Testis (tissue), 2 donors: ENCODE measurements at regions not wholly inside any gene's neighbourhood (a gene's known extent, or its start where the extent isn't known, plus 50 kb on each side); places are given as distances from the start of the nearest gene placed in this dataset.

Experiments used
- POLR2A ChIP-seq: fragments of 450-650 bp; IDR thresholded peaks from one replicate; pipeline ENCODE4 v1.6.1; 2017; ENCODE audit warnings: antibody characterized with exemption, mild to moderate bottlenecking, moderate library complexity
- TF ChIP-seq, protein P1 (sequence below), 3 experiments: fragments of 450-650 bp in 2 of 3; fragments of 200-600 bp in 1 of 3; sonication (generic) in 1 of 3; IDR thresholded peaks; one replicate each; pipeline ENCODE4 v1.5.1; 2016 to 2019; ENCODE audit warnings: antibody characterized with exemption in 3 of 3, mild to moderate bottlenecking in 2 of 3, moderate library complexity in 1 of 3

- TF ChIP-seq, protein P1, sequence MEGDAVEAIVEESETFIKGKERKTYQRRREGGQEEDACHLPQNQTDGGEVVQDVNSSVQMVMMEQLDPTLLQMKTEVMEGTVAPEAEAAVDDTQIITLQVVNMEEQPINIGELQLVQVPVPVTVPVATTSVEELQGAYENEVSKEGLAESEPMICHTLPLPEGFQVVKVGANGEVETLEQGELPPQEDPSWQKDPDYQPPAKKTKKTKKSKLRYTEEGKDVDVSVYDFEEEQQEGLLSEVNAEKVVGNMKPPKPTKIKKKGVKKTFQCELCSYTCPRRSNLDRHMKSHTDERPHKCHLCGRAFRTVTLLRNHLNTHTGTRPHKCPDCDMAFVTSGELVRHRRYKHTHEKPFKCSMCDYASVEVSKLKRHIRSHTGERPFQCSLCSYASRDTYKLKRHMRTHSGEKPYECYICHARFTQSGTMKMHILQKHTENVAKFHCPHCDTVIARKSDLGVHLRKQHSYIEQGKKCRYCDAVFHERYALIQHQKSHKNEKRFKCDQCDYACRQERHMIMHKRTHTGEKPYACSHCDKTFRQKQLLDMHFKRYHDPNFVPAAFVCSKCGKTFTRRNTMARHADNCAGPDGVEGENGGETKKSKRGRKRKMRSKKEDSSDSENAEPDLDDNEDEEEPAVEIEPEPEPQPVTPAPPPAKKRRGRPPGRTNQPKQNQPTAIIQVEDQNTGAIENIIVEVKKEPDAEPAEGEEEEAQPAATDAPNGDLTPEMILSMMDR (IDR thresholded peaks at IDR 0.05) = no peak
- no peak for TF ChIP-seq POLR2A
Observed at GRCh38 chr15:56844892-56845291, 73.6 kb upstream of the TCF12 start.
